Upper lobe of left lung (tissue), 6 donors: ENCODE measurements at regions not wholly inside any gene's neighbourhood (a gene's known extent, or its start where the extent isn't known, plus 50 kb on each side); places are given as distances from the start of the nearest gene placed in this dataset.

ENCODE experiments used
- ATAC-seq, 2 donors: fragments of 200-7000 bp; cut with Tn5 transposase; one replicate each; pipeline ENCODE4 v1.9.1; 2022; ENCODE audit warnings: mild to moderate bottlenecking in 2 of 2, moderate library complexity in 2 of 2; ENCODE audit not compliant: low FRiP score in 2 of 2
- DNase-seq, 2 donors: peaks; one replicate each; pipeline ENCODE4 v3.0.0-alpha.2; 2019 to 2020
- H3K27ac ChIP-seq, 4 donors: fragments of 200-600 bp; sonication (generic); one replicate each; pipeline ENCODE4 v1.5.1; 2016 to 2019
- H3K27me3 ChIP-seq, 4 donors: fragments of 200-600 bp; sonication (generic); one replicate each; pipeline ENCODE4 v1.5.1; 2017 to 2019
- H3K36me3 ChIP-seq, 4 donors: fragments of 200-600 bp; sonication (generic); one replicate each; pipeline ENCODE4 v1.5.1; 2016 to 2019
- H3K4me1 ChIP-seq, 4 donors: fragments of 200-600 bp; sonication (generic); one replicate each; pipeline ENCODE4 v1.5.1; 2018 to 2019
- H3K4me3 ChIP-seq, 4 donors: fragments of 200-600 bp; sonication (generic); one replicate each; pipeline ENCODE4 v1.5.1; 2017 to 2019; ENCODE audit warnings: mild to moderate bottlenecking in 2 of 4, moderate library complexity in 1 of 4
- H3K9me3 ChIP-seq, 4 donors: fragments of 200-600 bp; sonication (generic); one replicate each; pipeline ENCODE4 v1.5.1; 2018 to 2019
- EP300 ChIP-seq, 4 donors: sonication (generic); formaldehyde crosslinking; IDR thresholded peaks; one replicate each; pipeline ENCODE4 v1.5.1; 2017; ENCODE audit warnings: antibody characterized with exemption in 4 of 4, control low read depth in 2 of 4
- POLR2A ChIP-seq, 4 donors: fragments of 450-650 bp; IDR thresholded peaks; one replicate each; pipeline ENCODE4 v1.5.1; 2016 to 2017; ENCODE audit warnings: antibody characterized with exemption in 4 of 4, mild to moderate bottlenecking in 2 of 4
- POLR2AphosphoS5 ChIP-seq, 2 donors: sonication (generic); formaldehyde crosslinking; IDR thresholded peaks; one replicate each; pipeline ENCODE4 v1.5.1; 2017; ENCODE audit warnings: antibody characterized with exemption in 2 of 2
- WGBS, 2 donors: methylation state at CpG; one replicate each; pipeline ENCODE4 v1.1.5; 2017 to 2018; 5-methylcytosine and 5-hydroxymethylcytosine counted together
- TF ChIP-seq, protein P1 (sequence below), 6 experiments: fragments of 450-650 bp in 4 of 6; fragments of 200-600 bp in 2 of 6; sonication (generic) in 2 of 6; IDR thresholded peaks; one replicate each; pipeline ENCODE4 v1.5.1; 2016 to 2019; ENCODE audit warnings: antibody characterized with exemption in 6 of 6
- donor health status: DM: no; HTN: no; CAD: no; lungs with moderate emphysema.
- donor health status: DM: no; HTN: yes; CAD: no; lungs with severe emphysema.

DNA sequence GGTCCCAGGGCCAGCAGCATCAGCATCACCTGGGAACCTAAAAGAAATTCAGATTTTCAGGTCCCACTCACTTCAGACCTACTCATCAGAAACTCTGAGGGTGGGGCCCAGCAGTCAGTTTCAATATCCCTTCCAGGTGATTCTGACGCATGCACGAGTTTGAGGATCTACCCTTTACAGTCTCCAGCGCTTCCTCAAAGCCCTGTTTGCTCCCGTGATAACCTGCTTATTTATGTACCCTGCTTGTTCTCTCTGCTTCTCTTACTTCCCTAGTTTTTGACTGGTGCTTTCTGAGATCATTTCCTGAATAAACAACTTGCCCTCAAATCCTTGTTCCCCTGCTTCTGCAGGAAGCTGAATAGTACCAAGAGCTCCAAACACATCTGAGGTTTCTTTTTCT, 245.3 kb downstream of the ZNF621 start:
- Histone ChIP-seq H3K27me3 (no peaks in the 10 kb centered on the region), H3K9me3 (no peaks in the 10 kb centered on the region), H3K36me3 (no peaks in the 10 kb centered on the region), H3K4me3 (no peak overlapping the region), H3K27ac (peak overlapping the region; percentile 3 to 64 (median 33)), H3K4me1 (peaks cover 0 to 8% (median 4%) of the 10 kb centered on the region in 4 donors)
- ATAC-seq, result no peak
- peak in 1 of 2 donors; percentile 42 for DNase-seq
- TF ChIP-seq EP300 (IDR thresholded peaks at IDR 0.05) (peak in 1 of 4 donors; percentile 32), POLR2AphosphoS5 (IDR thresholded peaks at IDR 0.05) (peak in 1 of 2 donors; percentile 27), POLR2A (IDR thresholded peaks at IDR 0.05) (no peak)
- WGBS, 2 donors, result 35 to 39% methylated on average over 4 of the region's 4 CpGs

DNA sequence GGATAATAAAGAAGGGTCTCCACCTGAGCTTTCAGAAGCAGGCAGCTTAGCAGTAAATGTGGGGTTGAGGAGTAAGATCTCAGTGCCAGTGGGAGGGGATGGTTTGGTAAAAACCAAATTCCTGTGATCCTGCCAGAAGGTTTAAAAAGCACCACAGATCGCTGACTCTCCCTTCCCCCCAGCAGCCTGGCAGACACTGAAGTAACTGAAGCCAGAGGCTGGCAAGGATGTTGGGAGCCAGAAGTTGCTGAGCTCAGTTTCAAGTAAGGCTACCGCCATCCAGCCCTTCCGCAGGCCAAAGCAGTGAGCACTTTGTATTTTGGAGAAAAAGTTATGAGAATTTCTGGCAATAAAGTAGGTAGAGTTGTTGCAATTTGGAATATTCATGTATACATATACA, 246.4 kb downstream of the ZNF621 start:
- peaks cover 0 to 8% (median 4%) of the 10 kb centered on the region in 4 donors for H3K4me1 ChIP-seq
- 90 to 91% methylated on average over 3 of the region's 3 CpGs for WGBS, 2 donors
- H3K36me3 ChIP-seq, result no peaks in the 10 kb centered on the region
- DNase-seq, result no peak
- H3K9me3 ChIP-seq, result no peaks in the 10 kb centered on the region
- no peak overlapping the region for H3K27ac ChIP-seq
- H3K27me3 ChIP-seq, result no peaks in the 10 kb centered on the region
- TF ChIP-seq EP300 (IDR thresholded peaks at IDR 0.05) (no peak), POLR2AphosphoS5 (IDR thresholded peaks at IDR 0.05) (no peak), POLR2A (IDR thresholded peaks at IDR 0.05) (no peak)
- TF ChIP-seq, protein P1, sequence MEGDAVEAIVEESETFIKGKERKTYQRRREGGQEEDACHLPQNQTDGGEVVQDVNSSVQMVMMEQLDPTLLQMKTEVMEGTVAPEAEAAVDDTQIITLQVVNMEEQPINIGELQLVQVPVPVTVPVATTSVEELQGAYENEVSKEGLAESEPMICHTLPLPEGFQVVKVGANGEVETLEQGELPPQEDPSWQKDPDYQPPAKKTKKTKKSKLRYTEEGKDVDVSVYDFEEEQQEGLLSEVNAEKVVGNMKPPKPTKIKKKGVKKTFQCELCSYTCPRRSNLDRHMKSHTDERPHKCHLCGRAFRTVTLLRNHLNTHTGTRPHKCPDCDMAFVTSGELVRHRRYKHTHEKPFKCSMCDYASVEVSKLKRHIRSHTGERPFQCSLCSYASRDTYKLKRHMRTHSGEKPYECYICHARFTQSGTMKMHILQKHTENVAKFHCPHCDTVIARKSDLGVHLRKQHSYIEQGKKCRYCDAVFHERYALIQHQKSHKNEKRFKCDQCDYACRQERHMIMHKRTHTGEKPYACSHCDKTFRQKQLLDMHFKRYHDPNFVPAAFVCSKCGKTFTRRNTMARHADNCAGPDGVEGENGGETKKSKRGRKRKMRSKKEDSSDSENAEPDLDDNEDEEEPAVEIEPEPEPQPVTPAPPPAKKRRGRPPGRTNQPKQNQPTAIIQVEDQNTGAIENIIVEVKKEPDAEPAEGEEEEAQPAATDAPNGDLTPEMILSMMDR (IDR thresholded peaks at IDR 0.05), result no peak
- H3K4me3 ChIP-seq, result no peak overlapping the region
- ATAC-seq, result no peak

DNA sequence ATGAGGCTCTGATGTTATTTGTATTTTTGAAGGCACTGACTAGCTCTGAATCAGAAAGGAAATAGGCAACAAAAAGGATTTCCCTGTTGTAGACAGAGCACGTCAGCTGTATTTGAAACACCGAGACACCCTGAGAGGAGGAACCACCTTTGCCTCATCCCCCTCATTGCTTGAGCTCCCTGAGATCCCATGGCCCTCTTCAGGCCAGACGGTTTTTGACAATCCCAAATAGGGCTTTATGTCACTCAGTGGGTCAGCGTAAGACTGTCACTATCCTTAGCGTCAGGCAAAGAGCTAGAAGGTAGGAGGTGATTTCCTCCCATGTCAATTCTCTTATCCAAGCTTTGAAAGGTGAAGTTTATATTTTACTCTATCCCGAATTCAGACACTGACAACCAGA, 254.3 kb downstream of the ZNF621 start:
- ATAC-seq, result no peak
- Histone ChIP-seq H3K27ac (peak overlapping the region in 2 of 4 donors; percentile 79), H3K4me3 (no peak overlapping the region), H3K4me1 (peaks cover 15 to 22% (median 18%) of the 10 kb centered on the region in 4 donors), H3K9me3 (no peaks in the 10 kb centered on the region), H3K27me3 (no peaks in the 10 kb centered on the region), H3K36me3 (no peaks in the 10 kb centered on the region)
- 81 to 94% methylated on average over 6 of the region's 6 CpGs for WGBS, 2 donors
- DNase-seq, result no peak
- TF ChIP-seq, protein P1 (IDR thresholded peaks at IDR 0.05), result no peak
- TF ChIP-seq EP300 (IDR thresholded peaks at IDR 0.05), result no peak
- TF ChIP-seq POLR2A (IDR thresholded peaks at IDR 0.05), result no peak
- no peak for TF ChIP-seq POLR2AphosphoS5 (IDR thresholded peaks at IDR 0.05)

DNA sequence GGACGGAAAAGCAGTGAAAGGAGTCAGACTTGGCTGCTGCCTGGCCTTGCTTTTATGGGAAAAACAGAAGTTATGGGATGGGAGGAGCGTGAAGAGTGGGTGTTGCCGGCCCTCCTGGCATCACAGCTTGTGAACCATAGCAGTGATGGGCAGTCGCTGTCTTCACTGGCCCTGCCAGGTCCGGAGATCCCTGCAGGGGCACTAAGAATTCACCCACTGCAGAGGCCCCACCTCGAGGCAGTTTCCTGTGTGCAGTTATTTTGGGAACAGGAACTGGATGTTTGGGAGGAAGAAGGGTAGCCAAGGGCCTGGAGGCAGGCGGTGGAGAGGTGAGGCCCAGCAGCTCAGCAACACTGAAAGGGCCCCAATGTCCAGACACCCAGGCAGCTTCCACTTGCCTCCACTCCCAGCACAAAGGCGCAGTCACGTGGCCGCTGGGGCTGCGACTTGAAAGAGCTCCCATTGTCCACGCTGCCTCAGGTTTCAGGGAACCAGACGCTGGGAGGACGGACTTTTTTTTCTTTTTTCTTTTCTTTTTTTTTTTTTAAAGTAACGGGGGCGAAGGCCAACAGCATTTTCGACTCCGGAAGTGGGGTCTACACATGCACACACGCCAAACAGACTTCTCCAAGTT, 255.6 kb downstream of the ZNF621 start:
- H3K4me1 ChIP-seq, result peaks cover 15 to 22% (median 18%) of the 10 kb centered on the region in 4 donors
- peak; percentile 78 to 84 for DNase-seq
- peak overlapping the region; percentile 61 to 79 (median 78) for H3K27ac ChIP-seq
- H3K36me3 ChIP-seq, result no peaks in the 10 kb centered on the region
- 20 to 21% methylated on average over 19 of the region's 19 CpGs for WGBS, 2 donors
- peak overlapping the region in 3 of 4 donors; percentile 21 to 34 (median 24) for H3K4me3 ChIP-seq
- H3K9me3 ChIP-seq, result no peaks in the 10 kb centered on the region
- TF ChIP-seq POLR2A (IDR thresholded peaks at IDR 0.05), result no peak
- TF ChIP-seq, protein P1 (IDR thresholded peaks at IDR 0.05), result peak in 3 of 6 experiments; percentile 5 to 41 (median 11)
- H3K27me3 ChIP-seq, result no peaks in the 10 kb centered on the region
- ATAC-seq, result peak; percentile 63 to 89

DNA sequence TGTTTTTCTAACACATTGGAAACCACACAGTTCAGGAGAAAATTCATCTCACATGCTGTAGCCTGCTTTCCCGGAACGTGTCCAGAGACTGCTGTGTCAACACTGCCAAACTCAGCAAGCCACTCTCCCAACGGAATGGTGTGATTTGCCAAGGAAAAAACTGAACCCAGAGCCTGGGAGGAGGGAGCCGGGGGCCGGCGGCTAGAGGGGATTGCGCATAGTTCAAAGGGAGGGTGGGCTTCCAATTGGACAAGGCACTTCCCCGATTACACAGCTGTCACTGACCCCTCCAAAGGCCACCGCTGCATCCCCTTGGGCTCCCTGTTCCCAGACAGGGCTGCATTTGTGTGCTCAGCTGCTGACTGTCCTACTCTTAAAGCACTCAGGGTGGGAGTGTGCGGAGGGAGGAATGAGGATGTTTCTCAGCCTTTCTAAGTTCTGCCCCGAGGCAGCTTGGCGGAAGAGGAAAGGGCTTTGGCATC, 256.2 kb downstream of the ZNF621 start:
- whole genome bisulfite sequencing, 2 donors, result 20 to 30% methylated on average over 12 of the region's 12 CpGs

More for the DNA sequence above, 256.2 kb downstream of the ZNF621 start:
- Histone ChIP-seq H3K36me3 (no peaks in the 10 kb centered on the region), H3K4me3 (peak overlapping the region in 3 of 4 donors; percentile 21 to 34 (median 24)), H3K27ac (peak overlapping the region; percentile 61 to 79 (median 78)), H3K4me1 (peaks cover 15 to 22% (median 18%) of the 10 kb centered on the region in 4 donors), H3K27me3 (no peaks in the 10 kb centered on the region), H3K9me3 (no peaks in the 10 kb centered on the region)
- TF ChIP-seq POLR2A (IDR thresholded peaks at IDR 0.05), result no peak
- TF ChIP-seq POLR2AphosphoS5 (IDR thresholded peaks at IDR 0.05), result no peak
- TF ChIP-seq, protein P1 (IDR thresholded peaks at IDR 0.05), result no peak
- TF ChIP-seq EP300 (IDR thresholded peaks at IDR 0.05), result no peak
- ATAC-seq (peak; percentile 46 to 75), DNase-seq (peak; percentile 36 to 56)
